ENCODE measurements at regions not wholly inside any gene's neighbourhood (a gene's known extent, or its start where the extent isn't known, plus 50 kb on each side); places are given as distances from the start of the nearest gene placed in this dataset.
"Not testable (repeated sequence)": the region's sequence is repeated elsewhere in the genome, so short reads cannot be mapped to it uniquely, and the experiment has no call there.

DNA sequence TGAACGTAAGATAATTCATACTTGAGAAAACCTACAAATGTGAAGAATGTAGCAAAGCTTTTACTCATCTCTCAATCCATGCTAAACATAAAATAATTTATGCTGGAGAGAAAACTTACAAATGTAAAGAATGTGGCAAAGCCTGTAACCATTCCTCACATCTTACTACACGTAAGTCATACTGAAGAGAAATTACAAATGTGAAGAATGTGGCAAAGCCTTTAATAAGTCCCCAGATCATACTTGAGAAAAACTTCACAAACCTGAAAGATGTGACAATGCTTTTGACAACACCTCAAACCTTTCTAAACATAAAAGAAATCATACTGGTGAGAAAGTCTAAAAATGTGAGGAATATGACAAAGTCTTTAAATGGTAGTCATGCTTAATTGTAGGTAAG, 89.4 kb downstream of the ZNF675 start:
- Mint-ChIP-seq H3K27me3 (ENCODE audit: low read depth) (no peaks in the 10 kb centered on the region), H3K4me3 (no peak overlapping the region), H3K4me1 (ENCODE audit: low read depth) (no peaks in the 10 kb centered on the region), H3K27ac (no peak overlapping the region), H3K36me3 (ENCODE audit: low read depth) (peaks cover 2% of the 10 kb centered on the region), H3K9me3 (peaks cover 33% of the 10 kb centered on the region)
- CTCF ChIA-PET = no interaction called here
- DNase-seq = no peak
- intact Hi-C loops (cut with micrococcal nuclease) = no loop called here

DNA sequence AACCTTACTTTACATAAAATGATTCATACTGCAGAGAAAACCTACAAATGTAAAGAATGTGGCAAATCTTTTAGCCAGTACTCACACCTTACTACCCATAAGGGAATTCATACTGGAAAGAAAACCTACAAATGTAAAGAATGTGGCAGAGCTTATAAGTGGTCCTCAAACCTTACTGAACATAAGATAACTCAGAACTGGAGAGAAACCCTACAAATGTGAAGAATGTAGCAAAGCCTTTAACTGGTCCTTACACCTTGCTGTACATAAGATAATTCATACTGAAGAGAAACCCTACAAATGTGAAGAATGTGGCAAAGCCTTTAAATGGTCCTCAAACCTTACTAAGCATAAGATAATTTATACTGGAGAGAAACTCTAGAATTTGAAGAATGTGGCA, 90.1 kb downstream of the ZNF675 start:
- Mint-ChIP-seq H3K27me3 (ENCODE audit: low read depth) (no peaks in the 10 kb centered on the region), H3K36me3 (ENCODE audit: low read depth) (peaks cover 2% of the 10 kb centered on the region), H3K27ac (no peak overlapping the region), H3K4me1 (ENCODE audit: low read depth) (no peaks in the 10 kb centered on the region), H3K9me3 (peaks cover 34% of the 10 kb centered on the region), H3K4me3 (no peak overlapping the region)
- no peak for DNase-seq
- CTCF ChIA-PET = no interaction called here
- intact Hi-C loops (cut with micrococcal nuclease) = no loop called here

DNA sequence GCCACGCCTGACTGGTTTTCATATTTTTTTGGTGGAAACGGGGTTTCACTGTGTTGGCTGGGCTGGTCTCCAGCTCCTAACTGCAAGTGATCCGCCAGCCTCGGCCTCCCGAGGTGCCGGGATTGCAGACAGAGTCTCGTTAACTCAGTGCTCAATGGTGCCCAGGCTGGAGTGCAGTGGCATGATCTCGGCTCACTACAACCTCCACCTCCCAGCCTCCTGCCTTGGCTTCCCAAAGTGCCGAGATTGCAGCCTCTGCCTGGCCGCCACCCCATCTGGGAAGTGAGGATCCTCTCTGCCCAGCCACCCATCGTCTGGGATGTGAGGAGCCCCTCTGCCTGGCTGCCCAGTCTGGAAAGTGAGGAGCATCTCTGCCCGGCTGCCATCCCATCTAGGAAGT, 92.7 kb downstream of the ZNF675 start:
- H3K4me3 Mint-ChIP-seq; H3K4me1 Mint-ChIP-seq (ENCODE audit: low read depth); CTCF ChIA-PET; H3K27me3 Mint-ChIP-seq (ENCODE audit: low read depth); intact Hi-C loops (cut with micrococcal nuclease); H3K27ac Mint-ChIP-seq; H3K36me3 Mint-ChIP-seq (ENCODE audit: low read depth); DNase-seq: not testable (repeated sequence)
- peaks cover 42% of the 10 kb centered on the region for H3K9me3 Mint-ChIP-seq

DNA sequence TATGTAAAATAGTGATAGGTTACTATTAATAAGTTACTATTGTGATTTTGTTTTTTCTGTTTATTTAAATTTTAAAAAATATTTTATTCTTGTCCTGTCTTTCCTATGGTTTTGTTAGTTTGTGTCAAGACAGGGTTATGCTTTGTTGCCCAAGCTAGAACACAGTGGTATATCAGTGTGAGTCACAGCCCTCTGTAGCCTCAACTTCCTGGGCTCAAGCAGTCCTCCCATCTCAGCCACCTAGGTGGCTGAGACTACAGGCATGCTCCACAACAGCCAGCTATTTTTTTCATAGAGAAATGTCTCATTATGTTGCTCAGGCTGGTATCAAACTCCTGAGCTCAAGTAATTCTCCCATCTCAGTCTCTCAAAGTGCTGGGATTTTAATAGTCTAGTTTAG, 99.5 kb downstream of the ZNF675 start:
- Mint-ChIP-seq H3K9me3 (peaks cover 17% of the 10 kb centered on the region), H3K4me1 (ENCODE audit: low read depth) (no peaks in the 10 kb centered on the region), H3K27me3 (ENCODE audit: low read depth) (no peaks in the 10 kb centered on the region), H3K27ac (no peak overlapping the region), H3K36me3 (ENCODE audit: low read depth) (peaks cover 4% of the 10 kb centered on the region), H3K4me3 (no peak overlapping the region)
- intact Hi-C loops (cut with micrococcal nuclease) = no loop called here
- no peak for DNase-seq
- CTCF ChIA-PET = interaction anchor here (0.5 kb wide), 1 partner anchor 104 kb away, joined by 3 read pairs; no protein-coding TSS in a partner anchor

DNA sequence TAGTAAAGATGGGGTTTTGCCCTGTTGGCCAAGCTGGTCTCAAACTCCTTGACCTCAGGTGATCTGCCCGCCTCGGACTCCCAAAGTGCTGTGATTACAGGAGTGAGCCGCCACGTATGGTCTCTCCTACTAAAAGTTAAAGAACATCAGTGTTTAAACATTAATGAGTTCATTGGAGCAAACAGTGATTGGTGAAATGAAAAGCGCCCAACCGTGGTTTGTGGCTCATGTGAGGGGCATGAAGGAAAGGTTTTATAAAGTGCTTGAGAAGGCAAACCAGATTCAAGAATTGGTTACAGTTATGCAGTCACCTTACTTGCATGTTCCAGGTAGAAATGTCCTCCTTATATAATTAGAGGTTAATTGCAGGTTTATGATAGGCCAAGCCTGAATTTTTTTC, 109.5 kb downstream of the ZNF675 start:
- Mint-ChIP-seq H3K4me1 (ENCODE audit: low read depth) (no peaks in the 10 kb centered on the region), H3K4me3 (no peak overlapping the region), H3K27me3 (ENCODE audit: low read depth) (no peaks in the 10 kb centered on the region), H3K36me3 (ENCODE audit: low read depth) (no peaks in the 10 kb centered on the region), H3K27ac (no peak overlapping the region), H3K9me3 (peaks cover 18% of the 10 kb centered on the region)
- intact Hi-C loops (cut with micrococcal nuclease) = no loop called here
- CTCF ChIA-PET = no interaction called here
- no peak for DNase-seq

DNA sequence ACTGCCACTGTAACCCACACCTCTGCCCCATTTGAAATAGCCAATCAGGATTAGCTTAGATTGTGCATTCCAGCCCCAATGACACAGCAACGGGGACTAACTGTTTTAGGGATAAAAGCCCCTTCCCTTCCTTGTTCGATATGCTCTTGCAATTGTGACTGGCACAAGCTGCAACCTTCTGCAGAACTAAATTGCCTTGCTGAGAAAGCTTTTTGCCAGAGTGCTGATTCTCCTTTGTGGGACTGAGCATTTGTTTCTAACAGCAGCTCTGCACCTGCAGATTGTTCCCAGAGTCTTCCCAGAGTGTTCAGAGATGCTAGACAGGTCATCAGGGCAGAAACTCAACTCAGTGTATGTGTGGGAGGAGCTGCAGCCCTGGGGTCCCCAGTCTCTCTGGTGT, 115.8 kb downstream of the ZNF675 start:
- Mint-ChIP-seq H3K4me3 (no peak overlapping the region), H3K36me3 (ENCODE audit: low read depth) (peaks cover 9% of the 10 kb centered on the region), H3K4me1 (ENCODE audit: low read depth) (no peaks in the 10 kb centered on the region), H3K9me3 (peaks cover 43% of the 10 kb centered on the region), H3K27me3 (ENCODE audit: low read depth) (no peaks in the 10 kb centered on the region), H3K27ac (no peak overlapping the region)
- CTCF ChIA-PET = no interaction called here
- no peak for DNase-seq
- intact Hi-C loops (cut with micrococcal nuclease) = no loop called here

DNA sequence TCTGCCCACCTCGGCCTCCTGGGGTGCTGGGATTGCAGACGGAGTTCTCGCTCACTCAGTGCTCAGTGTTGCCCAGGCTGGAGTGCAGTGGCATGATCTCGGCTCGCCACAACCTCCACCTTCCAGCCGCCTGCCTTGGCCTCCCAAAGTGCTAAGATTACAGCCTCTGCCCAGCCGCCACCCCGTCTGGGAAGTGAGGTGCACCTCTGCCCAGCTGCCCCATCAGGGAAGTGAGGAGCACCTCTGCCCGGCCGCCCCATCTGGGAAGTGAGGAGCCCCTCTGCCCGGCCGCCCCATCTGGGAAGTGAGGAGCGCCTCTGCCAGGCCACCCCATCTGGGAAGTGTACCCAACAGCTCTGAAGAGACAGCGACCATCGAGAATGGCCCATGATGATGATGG, 118.9 kb downstream of the ZNF675 start:
- peaks cover 12% of the 10 kb centered on the region for H3K36me3 Mint-ChIP-seq (ENCODE audit: low read depth)
- H3K27me3 Mint-ChIP-seq (ENCODE audit: low read depth); CTCF ChIA-PET; DNase-seq; H3K27ac Mint-ChIP-seq; H3K4me1 Mint-ChIP-seq (ENCODE audit: low read depth); H3K4me3 Mint-ChIP-seq; intact Hi-C loops (cut with micrococcal nuclease): not testable (repeated sequence)
- H3K9me3 Mint-ChIP-seq = peaks cover 45% of the 10 kb centered on the region

DNA sequence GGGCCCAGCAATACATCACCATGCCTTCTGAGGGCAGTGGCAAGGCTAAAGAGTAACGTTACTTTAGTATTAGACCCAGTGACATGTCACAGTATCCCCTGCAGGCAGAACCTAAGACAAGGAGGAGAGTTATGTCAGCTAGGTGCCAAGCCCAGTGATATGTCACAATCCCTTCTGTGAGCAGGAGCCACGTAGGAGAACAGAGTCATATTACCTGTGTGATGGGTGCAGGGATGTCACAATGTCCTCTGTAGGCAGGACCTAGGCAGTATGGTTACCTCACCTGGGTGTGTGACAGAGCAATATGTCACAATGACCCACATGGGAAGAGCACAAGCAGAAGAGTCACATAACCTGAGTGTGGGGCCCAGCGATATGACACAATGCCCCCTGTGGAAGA, 121.8 kb downstream of the ZNF675 start:
- CTCF ChIA-PET = no interaction called here
- intact Hi-C loops (cut with micrococcal nuclease) = no loop called here
- Mint-ChIP-seq H3K27ac (no peak overlapping the region), H3K4me1 (ENCODE audit: low read depth) (no peaks in the 10 kb centered on the region), H3K36me3 (ENCODE audit: low read depth) (peaks cover 10% of the 10 kb centered on the region), H3K27me3 (ENCODE audit: low read depth) (no peaks in the 10 kb centered on the region), H3K4me3 (no peak overlapping the region), H3K9me3 (peaks cover 23% of the 10 kb centered on the region)
- no peak for DNase-seq

DNA sequence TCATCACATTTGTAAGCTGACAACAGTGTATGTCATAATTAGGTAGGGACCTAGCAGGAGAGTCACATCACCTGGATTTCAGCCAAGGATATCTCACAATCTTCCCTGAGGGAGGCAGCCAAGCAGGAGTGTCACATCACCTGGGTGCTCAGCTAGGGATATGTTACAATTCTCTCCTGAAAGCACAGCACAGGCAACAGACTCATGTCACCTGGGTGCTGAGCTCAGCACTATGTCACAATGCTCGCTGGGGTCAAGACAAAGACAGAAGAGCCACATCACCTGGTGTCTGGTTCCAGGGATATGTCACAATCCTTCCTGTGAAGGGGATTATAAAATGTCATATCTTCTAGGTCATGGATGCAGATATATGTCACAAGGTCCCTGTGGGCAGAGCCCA, 123.7 kb downstream of the ZNF675 start:
- H3K9me3 Mint-ChIP-seq = peaks cover 20% of the 10 kb centered on the region
- DNase-seq = no peak
- H3K4me3 Mint-ChIP-seq = no peak overlapping the region
- H3K27ac Mint-ChIP-seq = no peak overlapping the region
- peaks cover 6% of the 10 kb centered on the region for H3K36me3 Mint-ChIP-seq (ENCODE audit: low read depth)
- no peaks in the 10 kb centered on the region for H3K27me3 Mint-ChIP-seq (ENCODE audit: low read depth)
- intact Hi-C loops (cut with micrococcal nuclease) = no loop called here
- H3K4me1 Mint-ChIP-seq (ENCODE audit: low read depth) = no peaks in the 10 kb centered on the region
- CTCF ChIA-PET = no interaction called here

DNA sequence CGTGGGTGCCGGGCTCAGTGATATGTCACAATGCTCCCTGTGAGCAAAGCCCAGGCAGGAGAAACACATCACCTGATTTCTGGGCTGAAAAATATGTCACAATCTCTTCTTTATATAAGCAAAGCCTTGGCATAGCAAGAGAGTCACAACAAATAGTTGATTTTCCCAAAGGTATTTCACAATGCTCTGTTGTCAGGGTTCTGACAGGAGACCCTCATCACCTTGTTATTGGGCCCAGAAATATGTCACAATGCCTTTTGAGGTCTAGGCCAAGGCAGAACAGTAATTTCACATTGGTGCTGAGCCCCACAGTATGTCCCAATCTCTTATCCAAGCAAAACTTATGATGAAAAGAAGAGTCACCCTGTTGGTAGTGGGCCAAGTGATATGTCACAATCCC, 125.7 kb downstream of the ZNF675 start:
- DNase-seq = no peak
- no peak overlapping the region for H3K27ac Mint-ChIP-seq
- H3K4me1 Mint-ChIP-seq (ENCODE audit: low read depth) = no peaks in the 10 kb centered on the region
- CTCF ChIA-PET = no interaction called here
- peaks cover 1% of the 10 kb centered on the region for H3K27me3 Mint-ChIP-seq (ENCODE audit: low read depth)
- peaks cover 14% of the 10 kb centered on the region for H3K9me3 Mint-ChIP-seq
- no peak overlapping the region for H3K4me3 Mint-ChIP-seq
- intact Hi-C loops (cut with micrococcal nuclease) = no loop called here
- peaks cover 3% of the 10 kb centered on the region for H3K36me3 Mint-ChIP-seq (ENCODE audit: low read depth)

DNA sequence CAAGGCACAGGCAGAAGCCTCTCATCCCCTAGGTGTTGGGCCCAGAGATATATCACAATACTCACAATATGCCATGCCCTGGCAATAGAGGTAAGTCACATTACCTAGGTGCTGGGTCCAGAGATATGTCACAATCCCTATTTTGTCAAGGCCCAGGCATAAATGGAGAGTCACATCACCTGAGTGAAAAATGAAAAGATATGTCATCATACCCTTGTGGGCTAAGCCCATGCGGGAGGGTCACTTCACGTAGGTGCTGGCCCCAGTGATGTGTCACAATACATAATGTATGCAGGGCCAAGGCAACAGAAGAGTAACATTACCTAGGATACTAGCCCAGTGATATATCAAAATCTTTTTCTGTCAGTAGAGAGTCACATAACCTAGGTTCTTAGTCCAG, 127.0 kb downstream of the ZNF675 start:
- Mint-ChIP-seq H3K36me3 (ENCODE audit: low read depth) (no peaks in the 10 kb centered on the region), H3K27me3 (ENCODE audit: low read depth) (peaks cover 1% of the 10 kb centered on the region), H3K27ac (no peak overlapping the region)

DNA sequence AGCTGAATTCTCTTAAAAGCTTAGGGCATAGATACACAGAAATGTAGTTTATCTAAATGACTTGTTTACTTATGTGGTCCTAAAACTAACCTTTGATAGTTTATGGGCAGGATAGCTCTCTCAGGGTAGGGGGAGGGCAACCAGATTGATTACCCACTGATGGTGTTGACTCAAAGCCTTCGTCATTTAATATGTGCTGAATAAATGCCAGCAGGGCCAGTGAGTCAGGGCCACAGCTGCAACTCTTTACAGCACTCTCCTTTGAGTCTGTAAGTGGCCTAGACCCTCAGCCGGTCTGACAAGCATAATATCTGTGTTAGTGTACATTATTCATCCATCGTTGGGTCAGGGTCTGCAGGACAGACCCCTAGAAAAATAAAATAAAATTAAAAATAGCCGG, 128.5 kb downstream of the ZNF675 start:
- no peak overlapping the region for H3K4me3 Mint-ChIP-seq
- no peaks in the 10 kb centered on the region for H3K36me3 Mint-ChIP-seq (ENCODE audit: low read depth)
- peaks cover 6% of the 10 kb centered on the region for H3K9me3 Mint-ChIP-seq
- DNase-seq = no peak
- H3K4me1 Mint-ChIP-seq (ENCODE audit: low read depth) = no peaks in the 10 kb centered on the region
- H3K27me3 Mint-ChIP-seq (ENCODE audit: low read depth) = peaks cover 1% of the 10 kb centered on the region
- intact Hi-C loops (cut with micrococcal nuclease) = no loop called here
- no peak overlapping the region for H3K27ac Mint-ChIP-seq
- CTCF ChIA-PET = no interaction called here

More for the DNA sequence above, 127.0 kb downstream of the ZNF675 start:
- peaks cover 10% of the 10 kb centered on the region for H3K9me3 Mint-ChIP-seq
- no peak overlapping the region for H3K4me3 Mint-ChIP-seq
- H3K4me1 Mint-ChIP-seq (ENCODE audit: low read depth) = no peaks in the 10 kb centered on the region
- CTCF ChIA-PET = no interaction called here
- intact Hi-C loops (cut with micrococcal nuclease) = no loop called here
- DNase-seq = no peak

DNA sequence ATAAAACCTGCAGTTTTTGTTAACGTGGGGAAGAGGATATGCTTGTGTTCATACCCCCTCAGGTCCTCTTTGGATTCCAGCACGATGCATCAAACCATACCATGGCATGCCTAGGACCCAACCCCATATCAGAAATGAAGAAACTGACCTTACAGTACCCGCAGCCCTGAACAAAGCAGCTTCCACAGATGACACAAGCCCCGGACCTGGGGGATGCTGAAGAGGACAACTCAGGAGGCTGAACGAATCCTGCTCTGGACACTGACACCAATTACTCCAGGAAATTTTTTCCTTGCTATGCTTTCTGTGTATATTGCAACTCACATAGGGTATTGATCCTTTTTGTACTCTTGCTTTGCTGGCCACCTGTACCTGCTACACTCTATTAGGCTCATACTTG, 129.6 kb downstream of the ZNF675 start:
- Mint-ChIP-seq H3K4me3 (no peak overlapping the region), H3K36me3 (ENCODE audit: low read depth) (no peaks in the 10 kb centered on the region), H3K27me3 (ENCODE audit: low read depth) (peaks cover 1% of the 10 kb centered on the region), H3K9me3 (peaks cover 4% of the 10 kb centered on the region), H3K4me1 (ENCODE audit: low read depth) (no peaks in the 10 kb centered on the region), H3K27ac (no peak overlapping the region)
- no peak for DNase-seq
- CTCF ChIA-PET = no interaction called here
- intact Hi-C loops (cut with micrococcal nuclease) = no loop called here

DNA sequence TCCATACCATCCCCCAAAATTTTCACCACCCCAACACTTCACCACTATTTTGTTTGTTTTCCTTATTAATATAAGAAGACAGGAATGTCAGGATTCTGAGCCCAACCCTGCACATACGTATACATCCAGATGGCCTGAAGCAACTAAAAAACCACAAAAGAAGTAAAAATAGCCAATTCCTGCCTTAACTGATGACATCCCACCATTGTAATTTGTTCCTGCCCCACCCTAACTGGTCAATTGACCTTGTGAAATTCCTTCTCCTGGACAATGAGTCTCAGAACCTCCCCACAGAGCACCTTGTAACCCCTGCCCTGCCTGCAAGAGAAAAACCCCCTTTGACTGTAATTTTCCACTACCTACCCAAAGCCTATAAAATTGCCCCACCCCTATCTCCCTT, 132.5 kb downstream of the ZNF675 start:
- CTCF ChIA-PET = no interaction called here
- no peak overlapping the region for H3K4me3 Mint-ChIP-seq
- no peaks in the 10 kb centered on the region for H3K36me3 Mint-ChIP-seq (ENCODE audit: low read depth)
- H3K27ac Mint-ChIP-seq = no peak overlapping the region
- intact Hi-C loops (cut with micrococcal nuclease) = no loop called here
- H3K4me1 Mint-ChIP-seq (ENCODE audit: low read depth) = no peaks in the 10 kb centered on the region
- H3K9me3 Mint-ChIP-seq = peaks cover 16% of the 10 kb centered on the region
- no peak for DNase-seq
- H3K27me3 Mint-ChIP-seq (ENCODE audit: low read depth) = peaks cover 1% of the 10 kb centered on the region
